Mucosa of rectum (tissue), 2 donors: ENCODE measurements at regions not wholly inside any gene's neighbourhood (a gene's known extent, or its start where the extent isn't known, plus 50 kb on each side); places are given as distances from the start of the nearest gene placed in this dataset.

Source experiments
- H3K27ac ChIP-seq, 2 donors: one replicate each; pipeline ENCODE4 v1.7.0; 2013; ENCODE audit warnings: inconsistent platforms in 2 of 2, low read depth in 2 of 2, low read length in 2 of 2
- H3K27me3 ChIP-seq, 2 donors: one replicate each; pipeline ENCODE4 v1.7.0; 2013; ENCODE audit warnings: low read length in 2 of 2; ENCODE audit not compliant: control insufficient read depth in 2 of 2, insufficient read depth in 2 of 2
- H3K36me3 ChIP-seq, 2 donors: one replicate each; pipeline ENCODE4 v1.7.0; 2013; ENCODE audit warnings: low read length in 2 of 2; ENCODE audit not compliant: control insufficient read depth in 2 of 2, insufficient read depth in 2 of 2
- H3K4me1 ChIP-seq, 2 donors: one replicate each; pipeline ENCODE4 v1.7.0; 2013; ENCODE audit warnings: low read length in 2 of 2, mild to moderate bottlenecking in 1 of 2; ENCODE audit not compliant: control insufficient read depth in 2 of 2, insufficient read depth in 2 of 2
- H3K4me3 ChIP-seq, 2 donors: one replicate each; pipeline ENCODE4 v1.7.0; 2013; ENCODE audit warnings: low read length in 2 of 2
- H3K9ac ChIP-seq, 2 donors: one replicate each; pipeline ENCODE4 v1.7.0; 2013; ENCODE audit warnings: low read length in 2 of 2, low read depth in 1 of 2, mild to moderate bottlenecking in 1 of 2
- H3K9me3 ChIP-seq, 2 donors: one replicate each; pipeline ENCODE4 v1.7.0; 2013; ENCODE audit warnings: low read length in 2 of 2; ENCODE audit not compliant: control insufficient read depth in 2 of 2
- donor health status: healthy.
- donor health status: Normal muscosa, but diverticular disease.

DNA sequence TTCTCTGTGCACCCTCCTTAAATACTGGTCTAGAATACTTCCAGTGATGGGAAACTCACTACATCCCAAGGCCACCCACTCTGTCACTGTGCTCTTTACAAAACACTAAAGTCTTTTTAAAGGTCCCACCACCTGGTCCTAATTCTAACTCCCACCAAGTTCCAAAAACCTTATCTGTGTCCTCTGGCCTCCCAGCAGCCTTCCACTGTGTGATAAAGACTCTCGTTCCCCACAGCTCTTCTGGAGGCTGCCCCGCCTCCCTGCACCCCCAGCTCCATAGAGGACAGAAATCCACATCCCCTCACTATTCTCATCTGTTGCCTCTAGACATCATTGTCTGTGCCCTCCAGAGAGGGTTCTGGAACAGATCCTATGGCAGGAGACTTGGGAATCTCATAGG is 276.4 kb downstream of the FAM43A start:
- Histone ChIP-seq H3K9ac (no peak overlapping the region), H3K9me3 (no peaks in the 10 kb centered on the region), H3K4me1 (no peaks in the 10 kb centered on the region), H3K4me3 (no peak overlapping the region), H3K27me3 (peaks cover 0 to 3% of the 10 kb centered on the region in 2 donors), H3K36me3 (no peaks in the 10 kb centered on the region), H3K27ac (no peak overlapping the region)

DNA sequence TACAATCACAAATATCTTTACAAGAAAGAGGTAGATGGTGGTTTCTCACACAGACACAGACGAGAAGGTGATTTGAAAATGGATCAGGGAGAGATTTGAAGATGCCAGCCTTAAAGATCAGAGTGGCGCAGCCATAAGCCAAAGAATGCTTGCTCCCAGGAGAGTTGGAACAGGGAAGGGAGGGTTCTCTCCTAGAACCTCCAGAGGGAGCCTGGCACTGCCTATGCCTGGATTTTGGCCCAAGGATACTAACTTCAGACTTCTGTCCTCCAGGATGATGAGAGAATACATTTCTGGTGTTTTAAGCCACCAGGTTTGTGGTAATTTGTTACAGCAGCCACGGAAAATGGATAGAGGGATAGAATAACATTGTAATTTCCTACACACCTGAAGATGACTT is 279.1 kb downstream of the FAM43A start:
- Histone ChIP-seq H3K4me1 (no peaks in the 10 kb centered on the region), H3K9me3 (no peaks in the 10 kb centered on the region), H3K27ac (no peak overlapping the region), H3K27me3 (no peaks in the 10 kb centered on the region), H3K4me3 (no peak overlapping the region), H3K36me3 (no peaks in the 10 kb centered on the region), H3K9ac (no peak overlapping the region)

- no peaks in the 10 kb centered on the region for H3K36me3 ChIP-seq
- H3K9ac ChIP-seq, result no peak overlapping the region
- H3K4me3 ChIP-seq, result no peak overlapping the region
- H3K27me3 ChIP-seq, result no peaks in the 10 kb centered on the region
- no peaks in the 10 kb centered on the region for H3K4me1 ChIP-seq
- no peaks in the 10 kb centered on the region for H3K9me3 ChIP-seq
- H3K27ac ChIP-seq, result no peak overlapping the region
These were observed 281.8 kb downstream of the FAM43A start for GRCh38 chr3:194967151-194968117.

DNA sequence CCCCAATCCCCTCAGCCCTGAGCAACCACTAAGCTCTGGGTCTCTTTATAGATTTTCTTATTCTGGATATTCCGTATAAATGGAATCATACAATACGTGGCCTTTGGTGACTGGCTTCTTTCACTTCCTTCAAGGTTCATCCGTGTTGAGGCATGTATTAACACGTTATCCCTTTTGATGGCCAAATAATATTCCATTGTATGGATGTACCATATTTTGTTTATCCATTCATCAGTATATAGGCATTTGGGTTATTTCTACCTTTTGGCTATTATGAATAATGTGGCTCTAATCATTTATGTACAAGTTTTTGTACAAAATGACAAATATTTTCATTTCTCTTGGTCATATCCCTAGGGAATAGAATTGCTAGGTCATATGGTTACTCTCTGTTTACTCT is 284.4 kb downstream of the FAM43A start:
- Histone ChIP-seq H3K27me3 (no peaks in the 10 kb centered on the region), H3K36me3 (no peaks in the 10 kb centered on the region), H3K27ac (no peak overlapping the region), H3K4me1 (no peaks in the 10 kb centered on the region), H3K9me3 (no peaks in the 10 kb centered on the region), H3K9ac (no peak overlapping the region), H3K4me3 (no peak overlapping the region)

GRCh38 chr3:194971009-194971408 is 285.3 kb downstream of the FAM43A start:
- Histone ChIP-seq H3K4me3 (no peak overlapping the region), H3K9me3 (no peaks in the 10 kb centered on the region), H3K4me1 (no peaks in the 10 kb centered on the region), H3K27me3 (no peaks in the 10 kb centered on the region), H3K36me3 (no peaks in the 10 kb centered on the region), H3K27ac (no peak overlapping the region), H3K9ac (no peak overlapping the region)

DNA sequence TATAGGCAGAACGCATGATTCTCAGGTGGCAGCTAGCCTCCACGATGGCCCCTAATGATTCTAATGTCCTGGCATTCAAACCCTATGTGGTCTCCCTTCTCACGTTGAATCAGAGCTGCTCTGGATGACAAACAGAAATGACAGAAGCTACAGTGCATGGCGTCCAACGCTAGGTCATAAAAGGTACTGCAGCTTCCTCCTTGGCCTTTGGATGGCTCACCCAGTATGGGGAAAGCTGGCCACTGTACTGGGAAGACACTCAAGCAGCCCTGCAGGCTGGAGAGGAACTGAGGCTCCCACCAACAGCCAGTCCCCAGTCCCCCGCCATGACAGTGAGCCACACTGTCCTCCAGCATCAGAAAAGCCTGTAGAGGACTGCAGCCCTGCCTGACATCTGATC is 286.3 kb downstream of the FAM43A start:
- Histone ChIP-seq H3K9me3 (no peaks in the 10 kb centered on the region), H3K27ac (no peak overlapping the region), H3K4me3 (no peak overlapping the region), H3K36me3 (no peaks in the 10 kb centered on the region), H3K4me1 (no peaks in the 10 kb centered on the region), H3K27me3 (no peaks in the 10 kb centered on the region), H3K9ac (no peak overlapping the region)

DNA sequence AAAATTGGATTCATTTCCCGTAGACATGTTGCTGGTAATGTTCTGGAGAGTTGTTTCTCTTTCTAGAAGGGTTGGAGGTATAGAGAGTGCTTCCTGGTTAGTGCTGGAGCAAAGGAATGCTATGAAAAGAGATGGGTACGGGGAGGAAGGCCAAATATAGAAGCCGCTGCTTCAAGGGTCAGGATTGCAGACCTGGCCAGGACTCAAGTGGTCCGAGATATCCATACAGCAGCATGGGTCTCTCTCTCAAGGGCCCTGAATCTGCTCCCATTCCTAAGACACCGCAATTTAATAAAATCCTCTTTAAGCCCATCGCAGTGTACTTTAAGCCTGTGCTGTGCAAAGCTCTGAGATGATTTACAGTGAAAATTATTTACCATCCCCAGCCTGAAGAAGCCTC is 287.0 kb downstream of the FAM43A start:
- no peaks in the 10 kb centered on the region for H3K9me3 ChIP-seq

GRCh38 chr3:194973366-194974000 is 287.8 kb downstream of the FAM43A start:
- no peak overlapping the region for H3K27ac ChIP-seq

More for the DNA sequence above, 287.0 kb downstream of the FAM43A start:
- Histone ChIP-seq H3K36me3 (no peaks in the 10 kb centered on the region), H3K9ac (no peak overlapping the region), H3K27ac (no peak overlapping the region), H3K4me3 (no peak overlapping the region), H3K4me1 (no peaks in the 10 kb centered on the region), H3K27me3 (no peaks in the 10 kb centered on the region)

DNA sequence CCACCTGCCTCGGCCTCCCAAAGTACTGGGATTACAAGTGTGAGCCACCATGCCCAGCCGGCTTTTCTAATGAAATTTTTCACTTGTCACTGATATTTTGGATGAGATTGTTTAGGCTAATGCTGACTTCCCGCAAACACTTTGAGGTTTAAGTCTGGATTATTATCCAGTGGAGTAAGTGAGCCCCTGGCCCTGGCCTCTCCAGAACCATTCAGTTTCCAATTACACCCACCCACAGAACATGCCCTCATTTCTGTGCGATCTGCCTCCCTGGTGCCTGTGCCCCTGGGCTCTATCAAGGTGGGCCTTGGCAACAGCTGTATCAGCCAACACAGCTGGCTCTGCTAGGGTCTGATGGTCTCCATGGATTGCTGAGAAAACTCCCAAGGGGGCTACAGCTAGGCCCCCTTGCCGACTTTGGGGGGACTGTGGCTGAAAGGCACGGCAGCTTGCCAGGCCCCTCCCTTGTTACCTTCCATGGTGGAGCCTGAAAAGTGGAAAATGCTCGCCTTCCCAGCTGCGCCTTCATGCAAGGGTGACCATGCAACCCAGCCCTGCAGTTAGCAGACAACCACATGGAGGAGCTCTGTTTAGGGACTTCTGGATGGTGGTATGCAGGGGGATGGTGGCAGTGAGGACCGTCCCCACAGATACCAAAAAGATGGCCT is 288.9 kb downstream of the FAM43A start:
- Histone ChIP-seq H3K27me3 (no peaks in the 10 kb centered on the region), H3K4me1 (no peaks in the 10 kb centered on the region), H3K9ac (no peak overlapping the region), H3K9me3 (no peaks in the 10 kb centered on the region), H3K27ac (no peak overlapping the region), H3K36me3 (no peaks in the 10 kb centered on the region), H3K4me3 (no peak overlapping the region)

More at GRCh38 chr3:194973366-194974000, 287.8 kb downstream of the FAM43A start:
- Histone ChIP-seq H3K4me1 (no peaks in the 10 kb centered on the region), H3K4me3 (no peak overlapping the region), H3K36me3 (no peaks in the 10 kb centered on the region), H3K9me3 (no peaks in the 10 kb centered on the region), H3K9ac (no peak overlapping the region), H3K27me3 (no peaks in the 10 kb centered on the region)

DNA sequence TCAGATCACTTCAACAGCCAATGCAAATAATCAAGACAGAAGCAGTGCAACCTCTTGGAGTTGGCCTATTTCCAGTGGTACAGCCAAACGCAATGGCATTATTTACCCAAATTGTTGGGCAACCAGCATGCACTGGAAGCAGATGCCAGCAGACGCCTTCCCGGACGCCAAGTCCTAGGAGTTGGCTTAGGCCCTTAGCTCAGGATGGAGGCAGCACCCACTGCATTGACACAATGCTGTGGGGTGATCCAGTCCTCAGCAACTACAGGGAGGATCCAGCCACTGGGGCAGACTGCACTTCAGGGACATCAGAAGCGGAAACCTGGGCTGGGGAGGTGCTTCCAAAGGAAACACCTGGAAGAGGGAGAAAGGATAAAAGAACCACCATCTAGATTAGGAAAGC is 290.4 kb downstream of the FAM43A start:
- H3K9me3 ChIP-seq, result no peaks in the 10 kb centered on the region
- no peaks in the 10 kb centered on the region for H3K36me3 ChIP-seq
- no peak overlapping the region for H3K27ac ChIP-seq
- H3K4me1 ChIP-seq, result no peaks in the 10 kb centered on the region
- H3K4me3 ChIP-seq, result no peak overlapping the region
- H3K27me3 ChIP-seq, result no peaks in the 10 kb centered on the region
- no peak overlapping the region for H3K9ac ChIP-seq
